Activated CD8-positive, alpha-beta T cell treated with anti-CD3 and anti-CD28 coated beads for 36 hours (primary cell): ENCODE measurements at regions not wholly inside any gene's neighbourhood (a gene's known extent, or its start where the extent isn't known, plus 50 kb on each side); places are given as distances from the start of the nearest gene placed in this dataset.

Experiments used
- ATAC-seq: fragments of 200-7000 bp; cut with Tn5 transposase; one replicate; pipeline ENCODE4 v1.10.0; 2021; ENCODE audit warnings: mild to moderate bottlenecking, moderate library complexity
- CTCF ChIA-PET: fragments of 350-600 bp; sonication (Branson Sonifier 250); formaldehyde crosslinking; loops from one replicate; lab custom pipeline; 2021; ENCODE audit warnings: antibody characterized with exemption; lab: Charles Lee
- POLR2A ChIA-PET: fragments of 350-600 bp; sonication (Branson Sonifier 250); formaldehyde crosslinking; loops from one replicate; lab custom pipeline; 2021; ENCODE audit warnings: antibody characterized with exemption; lab: Charles Lee
- DNase-seq: peaks from one replicate; pipeline ENCODE4 v3.0.0-alpha.2; 2020
- H3K27ac Mint-ChIP-seq: one replicate; pipeline ENCODE4 v1.8.0; 2021; ENCODE audit warnings: mild to moderate bottlenecking, mixed read lengths
- H3K27me3 Mint-ChIP-seq: one replicate; pipeline ENCODE4 v1.8.0; 2021; ENCODE audit warnings: mixed read lengths
- H3K36me3 Mint-ChIP-seq: one replicate; pipeline ENCODE4 v1.8.0; 2021; ENCODE audit warnings: low read depth, mixed read lengths
- H3K4me1 Mint-ChIP-seq: one replicate; pipeline ENCODE4 v1.8.0; 2021; ENCODE audit warnings: low read depth, mixed read lengths
- H3K4me3 Mint-ChIP-seq: one replicate; pipeline ENCODE4 v1.8.0; 2021; ENCODE audit warnings: mild to moderate bottlenecking, moderate library complexity, mixed read lengths
- H3K9me3 Mint-ChIP-seq: one replicate; pipeline ENCODE4 v1.8.0; 2021; ENCODE audit warnings: mixed read lengths
- intact Hi-C: fragments of 100-400 bp; cut with micrococcal nuclease; formaldehyde crosslinking; loops from one replicate; pipeline ENCODE4 v1.10.0; 2022
- TF ChIP-seq, protein P1 (sequence below): fragments of 200-600 bp; IDR thresholded peaks from one replicate; pipeline ENCODE4 v1.8.0; 2022; ENCODE audit warnings: antibody characterized with exemption, mild to moderate bottlenecking

DNA sequence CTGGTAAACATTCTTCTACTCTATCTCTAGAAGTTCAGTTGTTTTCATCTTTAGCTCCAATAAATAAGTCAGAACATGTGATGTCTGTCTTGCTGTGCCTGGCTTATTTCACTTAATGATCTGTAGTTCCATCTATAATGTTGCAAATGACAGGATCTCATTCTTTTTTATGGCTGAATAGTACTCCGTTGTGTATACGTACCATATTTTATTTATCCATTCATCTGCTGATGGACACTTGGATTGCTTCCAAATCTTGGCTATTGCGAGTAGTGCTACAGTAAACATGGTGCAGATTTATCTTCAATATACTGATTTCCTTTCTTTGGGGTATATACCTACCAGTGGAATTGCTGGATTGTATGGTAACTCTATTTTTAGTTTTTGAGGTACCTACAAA lies 124.4 kb downstream of the ZNF33B start:
- Mint-ChIP-seq H3K4me1 (no peaks in the 10 kb centered on the region), H3K27ac (no peak overlapping the region), H3K36me3 (peaks cover 14% of the 10 kb centered on the region), H3K9me3 (peaks cover 62% of the 10 kb centered on the region), H3K4me3 (no peak overlapping the region), H3K27me3 (no peaks in the 10 kb centered on the region)
- TF ChIP-seq, protein P1, sequence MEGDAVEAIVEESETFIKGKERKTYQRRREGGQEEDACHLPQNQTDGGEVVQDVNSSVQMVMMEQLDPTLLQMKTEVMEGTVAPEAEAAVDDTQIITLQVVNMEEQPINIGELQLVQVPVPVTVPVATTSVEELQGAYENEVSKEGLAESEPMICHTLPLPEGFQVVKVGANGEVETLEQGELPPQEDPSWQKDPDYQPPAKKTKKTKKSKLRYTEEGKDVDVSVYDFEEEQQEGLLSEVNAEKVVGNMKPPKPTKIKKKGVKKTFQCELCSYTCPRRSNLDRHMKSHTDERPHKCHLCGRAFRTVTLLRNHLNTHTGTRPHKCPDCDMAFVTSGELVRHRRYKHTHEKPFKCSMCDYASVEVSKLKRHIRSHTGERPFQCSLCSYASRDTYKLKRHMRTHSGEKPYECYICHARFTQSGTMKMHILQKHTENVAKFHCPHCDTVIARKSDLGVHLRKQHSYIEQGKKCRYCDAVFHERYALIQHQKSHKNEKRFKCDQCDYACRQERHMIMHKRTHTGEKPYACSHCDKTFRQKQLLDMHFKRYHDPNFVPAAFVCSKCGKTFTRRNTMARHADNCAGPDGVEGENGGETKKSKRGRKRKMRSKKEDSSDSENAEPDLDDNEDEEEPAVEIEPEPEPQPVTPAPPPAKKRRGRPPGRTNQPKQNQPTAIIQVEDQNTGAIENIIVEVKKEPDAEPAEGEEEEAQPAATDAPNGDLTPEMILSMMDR = no peak
- no peak for ATAC-seq
- intact Hi-C loops = no loop called here
- ChIA-PET POLR2A (no interaction called here), CTCF (no interaction called here)
- DNase-seq = no peak

DNA sequence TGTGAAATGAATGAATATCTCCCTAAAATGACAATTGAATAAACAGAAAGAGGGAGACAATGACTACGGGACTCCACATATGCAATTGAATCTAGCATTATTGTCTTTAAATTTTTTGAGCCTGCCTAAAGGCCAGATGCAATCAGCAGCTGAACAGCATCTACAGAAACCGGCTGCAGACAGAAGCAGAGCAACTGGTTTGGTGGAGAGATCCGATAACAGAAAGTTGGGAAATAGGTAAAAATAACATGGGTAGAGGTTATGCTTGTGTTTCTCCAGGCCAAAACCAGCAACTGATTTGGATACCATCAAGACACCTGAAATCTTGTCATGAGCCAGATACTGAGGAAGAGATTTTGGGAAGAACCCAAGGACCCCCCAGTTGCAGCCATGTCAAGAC lies 146.6 kb downstream of the ZNF33B start:
- H3K9me3 Mint-ChIP-seq = peaks cover 11% of the 10 kb centered on the region
- TF ChIP-seq, protein P1 = no peak
- H3K4me1 Mint-ChIP-seq = no peaks in the 10 kb centered on the region

DNA sequence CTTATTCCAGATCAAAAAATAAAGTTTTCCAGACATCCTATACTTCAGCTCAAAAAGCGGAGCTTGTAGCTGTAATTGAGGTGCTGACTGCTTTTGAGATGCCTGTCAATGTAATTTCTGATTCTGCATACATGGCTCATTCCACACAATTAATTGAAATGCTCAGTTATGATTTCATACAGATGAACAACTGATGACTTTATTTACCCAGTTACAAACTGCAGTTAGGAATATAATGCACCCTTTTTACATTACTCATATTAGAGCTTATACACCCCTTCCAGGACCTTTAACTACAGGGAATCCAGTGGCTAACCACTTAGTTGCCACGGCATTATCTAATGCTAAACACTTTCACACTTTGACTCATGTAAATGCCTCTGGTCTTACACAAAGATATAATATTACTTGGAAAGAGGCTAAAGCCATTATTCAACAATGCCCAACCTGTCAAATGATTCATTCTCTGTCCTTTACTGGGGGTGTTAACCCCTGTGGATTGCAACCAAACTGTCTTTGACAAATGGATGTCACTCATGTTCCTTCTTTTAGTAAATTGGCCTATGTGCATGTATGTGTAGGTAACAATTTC lies 147.3 kb downstream of the ZNF33B start:
- intact Hi-C loops = no loop called here
- Mint-ChIP-seq H3K27ac (no peak overlapping the region), H3K27me3 (no peaks in the 10 kb centered on the region), H3K4me1 (no peaks in the 10 kb centered on the region), H3K4me3 (no peak overlapping the region), H3K36me3 (no peaks in the 10 kb centered on the region), H3K9me3 (peaks cover 12% of the 10 kb centered on the region)
- CTCF ChIA-PET = no interaction called here
- ATAC-seq = no peak
- DNase-seq = no peak
- POLR2A ChIA-PET = no interaction called here
- TF ChIP-seq, protein P1 = no peak

More for the DNA sequence above, 146.6 kb downstream of the ZNF33B start:
- DNase-seq (no peak), ATAC-seq (no peak)
- Mint-ChIP-seq H3K4me3 (no peak overlapping the region), H3K27me3 (no peaks in the 10 kb centered on the region), H3K36me3 (no peaks in the 10 kb centered on the region), H3K27ac (no peak overlapping the region)
- ChIA-PET POLR2A (no interaction called here), CTCF (no interaction called here)
- intact Hi-C loops = no loop called here

DNA sequence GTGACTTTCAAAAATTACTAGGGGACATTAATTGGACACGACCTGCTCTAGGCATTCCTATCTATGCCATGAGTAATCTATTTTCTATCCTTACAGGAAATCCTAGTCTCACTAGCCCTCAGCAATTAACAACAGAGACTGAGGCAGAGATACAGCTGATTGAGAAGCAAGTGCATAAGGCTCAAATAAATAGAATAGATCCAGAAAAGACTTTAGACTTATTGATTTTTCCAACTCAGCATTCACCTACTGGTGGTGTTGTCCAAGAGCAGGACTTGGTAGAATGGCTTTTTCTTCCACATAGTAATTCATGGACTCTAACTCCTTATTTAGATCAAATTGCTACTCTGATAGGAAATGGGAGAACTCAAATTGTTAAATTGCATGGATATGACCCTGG lies 148.0 kb downstream of the ZNF33B start:
- DNase-seq (no peak), ATAC-seq (no peak)
- H3K36me3 Mint-ChIP-seq = no peaks in the 10 kb centered on the region
- H3K4me3 Mint-ChIP-seq = no peak overlapping the region
- H3K27me3 Mint-ChIP-seq = no peaks in the 10 kb centered on the region
- no peaks in the 10 kb centered on the region for H3K4me1 Mint-ChIP-seq
- ChIA-PET CTCF (no interaction called here), POLR2A (no interaction called here)
- TF ChIP-seq, protein P1 = no peak
- peaks cover 12% of the 10 kb centered on the region for H3K9me3 Mint-ChIP-seq
- intact Hi-C loops = no loop called here
- H3K27ac Mint-ChIP-seq = no peak overlapping the region

DNA sequence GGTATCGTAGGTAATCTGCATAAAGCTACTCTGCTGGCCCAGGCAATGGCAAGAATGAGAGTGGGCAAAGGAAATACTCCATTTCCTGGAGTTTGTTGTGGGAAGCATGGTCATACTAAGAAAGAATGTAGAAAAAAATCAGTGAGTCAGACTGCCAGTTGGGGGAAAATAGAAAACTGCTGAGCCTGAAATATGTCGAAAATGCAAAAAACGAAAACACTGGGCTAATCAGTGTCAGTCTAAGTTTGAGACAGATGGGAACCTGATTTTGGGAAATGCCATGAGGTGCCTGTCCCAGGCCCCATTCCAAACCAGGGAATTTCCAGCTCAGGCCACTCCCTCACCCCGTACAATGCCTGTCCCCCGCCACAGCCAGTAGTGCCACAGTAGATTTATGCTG lies 150.0 kb downstream of the ZNF33B start:
- POLR2A ChIA-PET = no interaction called here
- ATAC-seq = no peak
- TF ChIP-seq, protein P1 = no peak

More for the DNA sequence above, 150.0 kb downstream of the ZNF33B start:
- H3K9me3 Mint-ChIP-seq = peaks cover 11% of the 10 kb centered on the region
- intact Hi-C loops = no loop called here
- no peaks in the 10 kb centered on the region for H3K36me3 Mint-ChIP-seq
- no peaks in the 10 kb centered on the region for H3K4me1 Mint-ChIP-seq
- CTCF ChIA-PET = no interaction called here
- H3K4me3 Mint-ChIP-seq = no peak overlapping the region
- H3K27me3 Mint-ChIP-seq = no peaks in the 10 kb centered on the region
- no peak for DNase-seq
- H3K27ac Mint-ChIP-seq = no peak overlapping the region
